GM12878 (cell line): ENCODE measurements at regions not wholly inside any gene's neighbourhood (a gene's known extent, or its start where the extent isn't known, plus 50 kb on each side); places are given as distances from the start of the nearest gene placed in this dataset.
A peak's percentile ranks its signal among the peaks of the same experiment; 100 is the strongest.

Experiments used
- ATAC-seq: fragments of 200-7000 bp; cut with Tn5 transposase; 3 replicates; pipeline ENCODE4 v1.9.1; 2020; ENCODE audit warnings: mild to moderate bottlenecking, moderate library complexity
- BruUV-seq: library from RNA; stranded (reverse); fragments of 400-500 nt; replicated peaks from 2 replicates; lab custom pipeline; 2021; lab: Mats Ljungman, UMichigan
- CTCF ChIA-PET: fragments of 300-600 bp; sonication (Branson Sonifier 250); formaldehyde crosslinking; extraction: SDS; loops from one replicate; lab custom pipeline; 2021; ENCODE audit warnings: inconsistent platforms; lab: Yijun Ruan, JAX
- POLR2A ChIA-PET: fragments of 350-600 bp; formaldehyde crosslinking; extraction: SDS; loops from one replicate; lab custom pipeline; 2021; ENCODE audit warnings: inconsistent platforms; lab: Charles Lee
- RAD21 ChIA-PET: fragments of 300-600 bp; sonication (Branson Sonifier 250); formaldehyde crosslinking; loops from one replicate; lab custom pipeline; 2023; ENCODE audit warnings: antibody characterized with exemption; ENCODE audit not compliant: unreplicated experiment; lab: Charles Lee
- SMC1A ChIA-PET: fragments of 300-600 bp; sonication (Branson Sonifier 250); formaldehyde crosslinking; loops from one replicate; lab custom pipeline; 2023; ENCODE audit not compliant: unreplicated experiment, uncharacterized antibody; lab: Charles Lee
- DNase-seq: peaks from one replicate; pipeline ENCODE4 v3.0.0-alpha.2; 2011; ENCODE audit warnings: low read depth, low spot score
- FAIRE-seq: peaks from 3 replicates; lab custom pipeline; 2011; peaks lifted over from hg19 to GRCh38; lab: Jason Lieb, UNC
- H2AFZ ChIP-seq: 2 replicates; pipeline ENCODE4 v1.6.0; 2011; ENCODE audit warnings: low read depth, low read length, control low read depth; ENCODE audit not compliant: control insufficient read depth
- H3K27ac ChIP-seq: 2 replicates; pipeline ENCODE4 v1.5.1; 2011; ENCODE audit warnings: control low read depth; ENCODE audit not compliant: control insufficient read depth, insufficient read depth
- H3K27me3 ChIP-seq, 2 experiments: replicated peaks in 1 of 2; 2 replicates each; pipeline versions ENCODE4 v1.6.0 to v1.6.1; 2011; ENCODE audit warnings: low read length in 1 of 2; ENCODE audit not compliant: control insufficient read depth in 2 of 2, insufficient read depth in 2 of 2
- H3K36me3 ChIP-seq, 2 experiments: 2 replicates each; pipeline ENCODE4 v1.5.1; 2011; ENCODE audit warnings: low read length in 1 of 2; ENCODE audit not compliant: control insufficient read depth in 2 of 2, insufficient read depth in 2 of 2
- H3K4me1 ChIP-seq: 2 replicates; pipeline ENCODE4 v1.6.1; 2011; ENCODE audit warnings: mild to moderate bottlenecking, low read length, moderate library complexity, mixed read lengths; ENCODE audit not compliant: control insufficient read depth, insufficient read depth
- H3K4me2 ChIP-seq: 2 replicates; pipeline ENCODE4 v1.6.0; 2011; ENCODE audit warnings: control low read depth; ENCODE audit not compliant: control insufficient read depth, insufficient read depth
- H3K4me3 ChIP-seq: fragments of 200-600 bp; sonication (generic); 2 replicates; pipeline ENCODE4 v1.5.1; 2016
- H3K79me2 ChIP-seq: 2 replicates; pipeline ENCODE4 v1.6.0; 2011; ENCODE audit warnings: low read length; ENCODE audit not compliant: control insufficient read depth, insufficient read depth
- H3K9ac ChIP-seq: 2 replicates; pipeline ENCODE4 v1.8.0; 2011; ENCODE audit warnings: low read length, control low read depth, mixed read lengths; ENCODE audit not compliant: control insufficient read depth, insufficient read depth
- H3K9me3 ChIP-seq: replicated peaks from 3 replicates; pipeline ENCODE4 v1.5.1; 2011; ENCODE audit warnings: mild to moderate bottlenecking, low read length; ENCODE audit not compliant: control insufficient read depth, insufficient read depth
- H4K20me1 ChIP-seq: 2 replicates; pipeline ENCODE4 v1.6.0; 2011; ENCODE audit not compliant: control insufficient read depth, insufficient read depth
- CREB1 ChIP-seq: IDR thresholded peaks from 2 replicates; pipeline ENCODE4 v1.6.1; 2012; ENCODE audit warnings: low read depth, mild to moderate bottlenecking, inconsistent platforms
- ESRRA ChIP-seq: IDR thresholded peaks from 2 replicates; pipeline ENCODE4 v1.6.1; 2012; ENCODE audit warnings: mild to moderate bottlenecking, low read length, improper control_type of control experiment
- GABPA ChIP-seq: IDR thresholded peaks from 2 replicates; pipeline ENCODE4 v1.6.1; 2014; ENCODE audit warnings: antibody characterized with exemption, low read depth, mild to moderate bottlenecking, inconsistent platforms
- HDGF ChIP-seq: fragments of 450-650 bp; IDR thresholded peaks from 2 replicates; pipeline ENCODE4 v1.6.1; 2016; ENCODE audit warnings: antibody characterized with exemption
- NBN ChIP-seq: fragments of 450-650 bp; IDR thresholded peaks from 2 replicates; pipeline ENCODE4 v1.6.1; 2016
- NFYB ChIP-seq: IDR thresholded peaks from 2 replicates; pipeline ENCODE4 v1.6.1; 2011; ENCODE audit warnings: low read depth, mild to moderate bottlenecking, low read length, improper control_type of control experiment, moderate library complexity; ENCODE audit not compliant: insufficient read depth
- RCOR1 ChIP-seq: conservative IDR thresholded peaks from 2 replicates; pipeline ENCODE4 v1.6.1; 2012; ENCODE audit warnings: low read depth, low read length, improper control_type of control experiment
- SUPT20H ChIP-seq: IDR thresholded peaks from 2 replicates; pipeline ENCODE4 v1.6.1; 2011; ENCODE audit warnings: low read depth, mild to moderate bottlenecking, low read length, moderate library complexity, borderline replicate concordance; ENCODE audit not compliant: control insufficient read depth
- TAF1 ChIP-seq: IDR thresholded peaks from 2 replicates; pipeline ENCODE4 v1.6.1; 2011; ENCODE audit warnings: mild to moderate bottlenecking, low read depth, low read length, borderline replicate concordance
- TBL1XR1 ChIP-seq: IDR thresholded peaks from 2 replicates; pipeline ENCODE4 v1.6.1; 2012; ENCODE audit warnings: low read depth, low read length, improper control_type of control experiment
- YY1 ChIP-seq: IDR thresholded peaks from 2 replicates; pipeline ENCODE4 v1.6.1; 2011; ENCODE audit warnings: low read depth, mild to moderate bottlenecking, low read length
- ZNF622 ChIP-seq: fragments of 450-650 bp; IDR thresholded peaks from 2 replicates; pipeline ENCODE4 v1.6.1; 2017; ENCODE audit warnings: mild to moderate bottlenecking, inconsistent platforms
- WGBS: methylation state at CpG from one replicate; pipeline ENCODE4 v1.1.6; 2016; ENCODE audit warnings: low lambda C conversion rate; ENCODE audit not compliant: insufficient replicate concordance, insufficient coverage; ENCODE audit errors: missing lambda C conversion rate; 5-methylcytosine and 5-hydroxymethylcytosine counted together
- in situ Hi-C: fragments of 300-500 bp; cut with MboI; formaldehyde crosslinking; loops from 9 replicates; pipeline ENCODE4 v1.14.3; 2018; ENCODE audit warnings: mixed read lengths
- intact Hi-C: fragments of 100-400 bp; cut with micrococcal nuclease; formaldehyde crosslinking; loops from one replicate; pipeline ENCODE4 v1.14.2; 2022; ENCODE audit not compliant: unreplicated experiment
- TF ChIP-seq, protein P1 (sequence below): fragments of 450-650 bp; IDR thresholded peaks from 2 replicates; pipeline ENCODE4 v1.6.1; 2017; ENCODE audit warnings: mild to moderate bottlenecking
- TF ChIP-seq, protein P2 (sequence below): fragments of 450-650 bp; IDR thresholded peaks from 2 replicates; pipeline ENCODE4 v1.6.1; 2016; ENCODE audit warnings: mild to moderate bottlenecking

DNA sequence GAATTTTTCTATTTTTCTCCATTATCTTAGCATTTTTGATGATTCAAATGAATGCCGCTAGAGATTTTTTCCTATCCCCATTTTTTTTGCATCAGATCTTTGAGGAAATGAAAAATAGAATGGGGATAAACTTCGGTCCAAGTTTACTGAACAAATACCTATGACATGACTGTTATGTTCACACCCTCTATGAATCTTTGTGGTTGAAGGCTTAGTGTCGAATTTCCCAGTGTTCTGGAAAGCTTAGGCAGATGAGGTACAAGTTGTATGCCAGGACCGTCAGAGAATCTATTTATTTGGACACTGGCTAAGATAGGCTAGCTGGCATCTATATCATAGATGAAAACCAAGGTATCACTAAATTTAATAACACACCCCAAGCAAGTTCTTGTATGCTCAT lies 123.4 kb downstream of the SPCS3 start (continued):
- TF ChIP-seq, protein P1, sequence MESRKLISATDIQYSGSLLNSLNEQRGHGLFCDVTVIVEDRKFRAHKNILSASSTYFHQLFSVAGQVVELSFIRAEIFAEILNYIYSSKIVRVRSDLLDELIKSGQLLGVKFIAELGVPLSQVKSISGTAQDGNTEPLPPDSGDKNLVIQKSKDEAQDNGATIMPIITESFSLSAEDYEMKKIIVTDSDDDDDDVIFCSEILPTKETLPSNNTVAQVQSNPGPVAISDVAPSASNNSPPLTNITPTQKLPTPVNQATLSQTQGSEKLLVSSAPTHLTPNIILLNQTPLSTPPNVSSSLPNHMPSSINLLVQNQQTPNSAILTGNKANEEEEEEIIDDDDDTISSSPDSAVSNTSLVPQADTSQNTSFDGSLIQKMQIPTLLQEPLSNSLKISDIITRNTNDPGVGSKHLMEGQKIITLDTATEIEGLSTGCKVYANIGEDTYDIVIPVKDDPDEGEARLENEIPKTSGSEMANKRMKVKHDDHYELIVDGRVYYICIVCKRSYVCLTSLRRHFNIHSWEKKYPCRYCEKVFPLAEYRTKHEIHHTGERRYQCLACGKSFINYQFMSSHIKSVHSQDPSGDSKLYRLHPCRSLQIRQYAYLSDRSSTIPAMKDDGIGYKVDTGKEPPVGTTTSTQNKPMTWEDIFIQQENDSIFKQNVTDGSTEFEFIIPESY = no peak

DNA sequence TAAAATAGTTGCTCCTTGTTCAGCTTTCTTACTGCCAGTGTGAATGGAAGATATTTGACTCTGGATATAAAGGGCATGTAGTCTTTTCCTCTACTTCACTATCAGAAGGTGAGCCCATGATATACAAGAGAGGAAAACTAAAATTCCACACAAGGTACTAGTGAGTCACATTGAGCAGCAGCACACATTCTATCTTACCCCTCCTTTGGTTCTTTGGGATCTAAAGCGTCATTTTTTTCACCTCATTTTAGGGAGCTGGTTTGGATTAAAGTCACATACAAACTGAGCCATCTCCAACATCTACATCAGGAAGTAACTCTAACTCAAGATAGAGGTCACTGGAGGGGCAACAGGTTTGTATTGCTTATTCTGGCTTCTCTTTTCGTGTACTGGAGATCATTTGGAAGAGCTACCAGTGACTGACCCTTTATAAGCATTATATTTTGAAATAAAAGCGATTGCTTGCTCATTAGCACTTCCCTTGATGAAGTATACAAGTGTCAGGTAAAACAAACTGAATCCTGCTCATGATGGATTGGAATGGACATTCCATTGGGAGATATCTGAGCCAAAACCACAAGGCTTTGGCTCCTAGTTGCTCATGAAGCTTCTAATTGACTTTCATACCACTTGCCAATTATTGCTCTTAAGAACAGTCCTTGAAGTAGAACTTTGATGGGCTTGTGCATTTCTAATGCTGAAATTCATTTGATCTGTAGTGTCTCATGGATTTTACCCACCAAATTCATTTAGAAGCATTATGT lies 124.1 kb downstream of the SPCS3 start:
- intact Hi-C loops (no loop called here), in situ Hi-C loops (no loop called here)
- ChIA-PET POLR2A (no interaction called here), SMC1A (interaction anchor here (1.3 kb wide), 1 partner anchor 25 kb away, joined by 3 read pairs; no protein-coding TSS in a partner anchor), CTCF (interaction anchor here (0.8 to 2.3 kb wide), 3 partner anchors 9 to 71 kb away, joined by 3 to 6 read pairs (median 4); no protein-coding TSS in a partner anchor), RAD21 (no interaction called here)
- H3K9me3 ChIP-seq = no peaks in the 10 kb centered on the region; the same call in 2 of the 3 replicates
- no peaks in the 10 kb centered on the region for H4K20me1 ChIP-seq
- no peaks in the 10 kb centered on the region for H3K36me3 ChIP-seq
- no peaks in the 10 kb centered on the region for H3K79me2 ChIP-seq
- H2AFZ ChIP-seq = no peak overlapping the region
- no peak overlapping the region for H3K4me3 ChIP-seq
- H3K27ac ChIP-seq = no peak overlapping the region
- BruUV-seq = no TSS peak
- ATAC-seq = no peak
- DNase-seq = no peak
- no peaks in the 10 kb centered on the region for H3K4me1 ChIP-seq
- peak; percentile 7 for FAIRE-seq
- H3K9ac ChIP-seq = no peak overlapping the region
- no peaks in the 10 kb centered on the region for H3K27me3 ChIP-seq
- WGBS = 13% methylated on average over 3 of the region's 3 CpGs
- TF ChIP-seq YY1 (no peak), TBL1XR1 (no peak), NFYB (no peak), RCOR1 (no peak), GABPA (no peak), TAF1 (no peak), SUPT20H (no peak), ZNF622 (no peak), CREB1 (no peak), NBN (no peak), ESRRA (no peak), HDGF (no peak)
- TF ChIP-seq, protein P2, sequence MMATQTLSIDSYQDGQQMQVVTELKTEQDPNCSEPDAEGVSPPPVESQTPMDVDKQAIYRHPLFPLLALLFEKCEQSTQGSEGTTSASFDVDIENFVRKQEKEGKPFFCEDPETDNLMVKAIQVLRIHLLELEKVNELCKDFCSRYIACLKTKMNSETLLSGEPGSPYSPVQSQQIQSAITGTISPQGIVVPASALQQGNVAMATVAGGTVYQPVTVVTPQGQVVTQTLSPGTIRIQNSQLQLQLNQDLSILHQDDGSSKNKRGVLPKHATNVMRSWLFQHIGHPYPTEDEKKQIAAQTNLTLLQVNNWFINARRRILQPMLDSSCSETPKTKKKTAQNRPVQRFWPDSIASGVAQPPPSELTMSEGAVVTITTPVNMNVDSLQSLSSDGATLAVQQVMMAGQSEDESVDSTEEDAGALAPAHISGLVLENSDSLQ = no peak
- TF ChIP-seq, all 136 proteins: peak for 0
- no peak overlapping the region for H3K4me2 ChIP-seq
